HG03135 (cell line): ENCODE measurements at regions not wholly inside any gene's neighbourhood (a gene's known extent, or its start where the extent isn't known, plus 50 kb on each side); places are given as distances from the start of the nearest gene placed in this dataset.
"Not testable (repeated sequence)": the region's sequence is repeated elsewhere in the genome, so short reads cannot be mapped to it uniquely, and the experiment has no call there.

Source experiments
- ATAC-seq: cut with Tn5 transposase; IDR thresholded peaks from one replicate; pipeline ENCODE4 v1.9.1; 2021; ENCODE audit warnings: mild to moderate bottlenecking, moderate library complexity; ENCODE audit not compliant: unreplicated experiment

DNA sequence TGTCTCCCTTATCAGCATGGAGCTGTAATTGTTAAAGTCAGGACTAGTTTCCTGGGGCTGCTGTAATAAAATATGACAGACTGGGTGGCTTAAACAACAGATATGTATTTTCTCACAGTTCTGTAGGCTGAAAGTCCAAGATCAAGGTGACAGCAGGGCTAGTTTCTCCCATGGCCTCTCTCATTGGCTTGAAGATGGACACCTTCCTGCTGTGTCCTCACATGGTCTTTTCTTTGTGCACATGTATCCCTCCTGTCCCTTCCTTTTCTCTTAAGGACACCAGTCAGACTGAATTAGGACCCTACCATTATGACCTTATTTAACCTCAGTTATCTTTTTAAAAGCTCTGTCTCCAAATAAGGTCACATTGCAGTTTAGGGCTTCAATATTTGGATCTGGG is 700.5 kb upstream of the MEF2C start:
- ATAC-seq, result no peak

- ATAC-seq, result no peak
Observed at GRCh38 chr5:89582768-89583339, 699.9 kb upstream of the MEF2C start.

GRCh38 chr5:89580976-89581375 is 698.0 kb upstream of the MEF2C start:
- no peak for ATAC-seq

DNA sequence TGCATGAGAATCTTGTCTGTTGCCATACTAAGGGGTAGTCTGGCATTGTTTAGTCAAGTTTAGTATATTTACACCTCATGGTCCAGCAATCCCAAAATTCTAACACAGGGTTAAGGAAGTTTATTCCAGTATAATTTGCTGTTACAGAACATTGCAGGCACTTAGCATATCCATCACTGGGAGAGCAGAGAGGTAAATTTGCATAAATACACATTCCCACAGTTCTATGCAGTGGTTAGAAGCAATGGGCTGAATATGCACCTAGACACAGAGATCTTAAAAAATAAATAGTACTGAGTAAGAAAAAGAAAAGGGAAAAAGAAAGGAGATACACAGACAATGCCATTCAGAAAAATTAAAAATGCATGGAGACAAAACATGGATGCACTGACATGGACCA is 692.3 kb upstream of the MEF2C start:
- no peak for ATAC-seq

DNA sequence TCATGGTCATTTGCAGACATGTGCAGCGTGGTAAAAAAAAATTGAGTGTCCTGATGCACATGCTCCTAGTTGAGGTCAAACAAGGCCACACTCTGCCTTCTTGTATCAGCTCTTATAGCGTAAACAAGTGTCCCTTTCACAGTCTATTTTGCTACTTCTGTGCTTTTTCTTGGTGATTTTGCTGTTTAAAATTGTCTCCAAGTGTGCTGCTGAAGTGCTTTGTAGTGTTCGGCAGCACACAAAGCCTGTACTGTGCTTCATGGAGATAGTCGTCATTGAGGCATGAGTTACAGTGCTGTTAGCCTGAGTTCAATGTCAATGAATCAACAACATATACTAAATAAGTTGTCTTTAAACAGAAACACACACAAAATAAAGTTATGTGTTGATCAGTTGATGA is 690.4 kb upstream of the MEF2C start:
- ATAC-seq, result no peak

DNA sequence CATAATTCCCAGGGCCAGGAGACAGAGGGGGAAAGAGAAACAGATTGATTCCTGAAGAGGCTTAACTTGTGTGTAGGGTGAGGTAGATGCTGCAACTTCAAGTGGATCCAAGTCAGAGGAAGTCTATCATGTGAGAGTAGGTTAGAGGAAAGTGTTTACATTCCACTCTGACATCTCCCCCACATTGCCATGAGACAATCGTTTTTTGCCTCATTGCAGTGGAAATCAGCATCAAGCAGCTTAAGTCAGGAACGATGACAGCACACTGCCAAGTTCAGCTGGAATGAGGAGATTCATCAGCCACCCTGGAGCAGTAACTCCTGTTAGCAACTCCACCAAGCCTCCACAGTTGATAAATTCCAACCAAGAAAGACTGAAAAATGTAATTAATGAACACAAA is 689.7 kb upstream of the MEF2C start:
- no peak for ATAC-seq

DNA sequence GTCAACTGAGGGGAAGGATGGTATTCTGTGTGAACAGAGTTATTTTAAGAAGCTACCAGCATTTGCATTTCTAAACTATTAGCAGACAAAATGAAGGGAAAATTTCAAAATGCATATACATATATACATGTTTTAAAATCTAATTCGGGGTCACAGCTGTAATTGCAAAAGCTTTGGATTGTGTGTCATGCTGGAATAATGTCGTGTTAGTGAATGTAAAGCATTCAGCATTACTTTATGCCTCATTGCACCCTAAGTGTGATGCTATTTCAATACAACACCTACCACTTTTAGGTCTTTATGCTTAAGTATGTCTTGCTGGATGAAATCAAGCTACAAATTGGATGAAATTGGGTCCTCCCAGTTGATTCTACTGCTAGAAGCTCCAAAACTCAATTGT is 687.6 kb upstream of the MEF2C start:
- ATAC-seq, result no peak

GRCh38 chr5:89566340-89566739 is 683.4 kb upstream of the MEF2C start:
- ATAC-seq, result no peak

DNA sequence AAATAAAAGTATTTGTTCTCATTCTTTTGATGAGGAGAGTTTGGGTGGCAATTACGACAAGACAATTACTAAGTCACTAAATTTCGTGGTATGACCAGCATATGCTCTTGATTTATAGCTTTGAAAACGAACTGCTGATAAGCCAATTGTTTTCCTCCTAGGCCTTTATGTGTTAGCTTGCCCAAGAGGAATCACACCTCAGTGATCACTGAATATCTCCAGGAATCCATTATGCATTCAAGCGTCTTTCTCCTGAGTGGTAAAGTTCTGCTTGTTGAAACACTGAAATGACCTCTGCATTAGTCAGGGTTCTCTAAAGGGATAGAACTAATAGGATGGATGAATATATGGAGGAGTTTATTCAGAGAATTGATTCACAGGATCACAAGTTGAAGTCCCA is 677.7 kb upstream of the MEF2C start:
- ATAC-seq, result no peak

- no peak for ATAC-seq
Observed at GRCh38 chr5:89556215-89556913, 673.4 kb upstream of the MEF2C start.

- ATAC-seq, result no peak
Observed at GRCh38 chr5:89546657-89547056, 663.7 kb upstream of the MEF2C start.

GRCh38 chr5:89545626-89546025 is 662.6 kb upstream of the MEF2C start:
- ATAC-seq, result no peak

DNA sequence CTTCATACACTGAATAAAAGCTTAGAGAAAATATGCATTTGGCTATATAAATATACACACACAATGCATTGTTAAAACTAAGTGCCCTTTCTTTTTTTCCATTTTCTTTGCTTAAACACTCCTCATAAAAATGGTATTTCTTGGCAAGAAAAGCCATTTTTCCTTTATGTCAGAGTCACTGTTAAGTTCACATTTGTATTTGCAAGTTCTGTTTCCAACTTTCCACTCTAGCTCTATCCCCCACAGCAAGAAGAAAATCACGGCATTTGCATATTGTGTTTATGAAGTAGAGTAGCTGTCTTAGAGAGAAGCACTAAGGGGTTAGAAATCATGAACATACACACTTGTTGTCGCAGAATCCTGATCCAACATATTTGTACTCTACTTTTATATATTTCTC is 662.1 kb upstream of the MEF2C start:
- no peak for ATAC-seq

DNA sequence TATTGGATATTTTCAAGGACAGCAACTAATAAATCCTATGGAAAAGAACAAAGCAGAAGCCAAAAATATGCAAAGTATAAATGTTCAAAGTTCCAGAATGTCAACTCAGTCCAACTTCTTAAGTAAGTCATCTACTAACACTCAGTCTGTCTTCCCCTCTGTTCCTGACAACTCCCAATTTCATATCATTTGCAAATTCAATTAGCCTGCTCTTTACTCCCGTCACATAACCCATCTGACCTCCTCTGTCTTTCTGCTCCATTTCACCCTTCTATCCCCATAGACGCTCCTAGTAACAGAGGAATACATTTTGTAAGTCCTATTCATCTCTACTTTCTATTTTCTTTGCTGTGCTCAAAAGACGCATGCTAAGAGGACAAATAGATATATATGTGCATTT is 659.8 kb upstream of the MEF2C start:
- no peak for ATAC-seq

- ATAC-seq, result no peak
Observed at GRCh38 chr5:89537800-89538199, 654.8 kb upstream of the MEF2C start.

GRCh38 chr5:89536020-89536419 is 653.0 kb upstream of the MEF2C start:
- no peak for ATAC-seq

GRCh38 chr5:89535411-89535810 is 652.4 kb upstream of the MEF2C start:
- no peak for ATAC-seq

DNA sequence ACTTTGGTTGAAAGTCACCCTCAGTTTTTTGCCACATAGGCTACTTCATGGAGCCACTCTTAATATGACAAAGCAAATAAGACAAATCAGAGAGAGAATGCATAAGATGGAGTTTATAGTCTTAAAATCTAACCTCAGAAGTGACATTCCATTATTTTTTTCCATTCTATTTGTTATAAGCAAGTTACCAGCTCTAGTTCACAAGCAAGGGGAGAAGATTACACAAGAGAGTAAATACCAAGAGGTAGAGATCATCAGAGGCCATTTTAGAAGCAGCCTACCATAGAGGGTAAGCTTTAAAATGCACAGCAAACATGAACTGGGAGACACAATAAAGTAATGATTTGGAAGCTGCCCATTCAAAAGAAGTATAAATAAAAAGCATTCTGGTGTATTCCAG is 651.3 kb upstream of the MEF2C start:
- ATAC-seq, result no peak

- ATAC-seq, result no peak
Observed at GRCh38 chr5:89524785-89525184, 641.8 kb upstream of the MEF2C start.

GRCh38 chr5:89523867-89524266 is 640.9 kb upstream of the MEF2C start:
- ATAC-seq, result not testable (repeated sequence)

DNA sequence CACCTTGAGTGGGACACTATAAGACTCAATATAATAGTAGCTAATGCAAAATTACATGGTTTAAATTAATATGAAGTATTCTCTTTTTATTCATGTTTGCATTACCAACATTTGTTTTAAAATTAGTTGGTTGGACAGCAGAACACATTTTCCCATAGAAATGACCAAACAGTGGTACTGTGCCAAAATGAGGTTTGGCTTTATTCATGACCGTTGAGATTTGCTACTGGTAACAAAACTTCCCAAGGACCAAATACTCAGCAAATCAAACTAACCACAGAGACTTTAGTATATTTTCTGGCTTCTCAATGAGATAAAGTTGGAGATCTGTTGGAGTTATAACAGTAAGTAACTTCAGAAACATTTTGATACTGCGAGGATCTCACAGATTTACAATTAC is 637.8 kb upstream of the MEF2C start:
- ATAC-seq, result no peak

DNA sequence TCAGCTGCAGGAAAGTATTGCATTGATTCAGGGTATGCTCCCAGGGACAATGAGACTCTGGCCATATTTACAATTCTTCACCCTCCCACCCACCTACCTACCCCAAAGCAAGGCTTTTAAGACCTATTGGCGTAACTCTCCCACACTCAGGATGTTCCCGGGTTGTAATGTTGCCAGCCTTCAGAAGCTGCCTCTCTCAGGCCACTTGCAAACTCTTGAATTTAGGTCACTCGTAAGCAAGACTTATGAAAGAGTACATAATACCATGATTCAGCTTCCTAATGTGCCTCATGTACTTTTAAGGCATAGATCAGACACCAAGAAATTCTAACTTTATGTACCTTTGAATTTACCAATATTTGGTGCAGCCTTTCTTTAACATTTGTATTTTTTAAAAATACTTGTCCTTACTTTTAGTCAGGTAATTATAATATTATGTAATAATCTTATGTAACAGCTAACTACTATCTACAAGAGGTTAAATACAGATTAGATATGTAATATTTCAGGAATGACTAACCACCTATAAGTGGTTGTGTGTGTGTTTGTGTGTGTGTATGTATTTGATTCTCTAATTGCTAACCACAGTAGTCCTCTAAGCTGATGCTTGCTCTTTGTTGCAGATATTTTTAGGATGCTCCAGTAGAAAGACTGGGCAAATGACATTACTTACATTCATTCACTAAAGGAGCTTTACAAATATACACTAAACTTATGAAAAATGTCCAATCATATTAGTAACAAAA is 630.5 kb upstream of the MEF2C start:
- ATAC-seq, result no peak
